Adrenal gland (tissue), 5 donors: ENCODE measurements at regions not wholly inside any gene's neighbourhood (a gene's known extent, or its start where the extent isn't known, plus 50 kb on each side); places are given as distances from the start of the nearest gene placed in this dataset.

Experiments
- CTCF ChIP-seq, 6 experiments: fragments of 450-650 bp in 4 of 6; fragments of 200-600 bp in 2 of 6; sonication (generic) in 1 of 6; IDR thresholded peaks; 1 replicate in 5 of 6; 2 replicates in 1 of 6; pipeline versions ENCODE4 v1.5.1 to v1.8.0; 2016 to 2021; ENCODE audit warnings: antibody characterized with exemption in 6 of 6, mild to moderate bottlenecking in 2 of 6, moderate library complexity in 1 of 6
- POLR2A ChIP-seq, 2 donors: fragments of 450-650 bp; IDR thresholded peaks; one replicate each; pipeline ENCODE4 v1.6.1; 2017; ENCODE audit warnings: antibody characterized with exemption in 2 of 2, mild to moderate bottlenecking in 2 of 2, moderate library complexity in 1 of 2
- donor health status: DM: no; HTN: no; CAD: no.

GRCh38 chr12:67754933-67755697 lies 106.6 kb downstream of the DYRK2 start:
- TF ChIP-seq POLR2A (IDR thresholded peaks at IDR 0.05) (no peak), CTCF (IDR thresholded peaks at IDR 0.05) (no peak)
